Transverse colon (tissue), 4 donors: ENCODE measurements at regions not wholly inside any gene's neighbourhood (a gene's known extent, or its start where the extent isn't known, plus 50 kb on each side); places are given as distances from the start of the nearest gene placed in this dataset.
A peak's percentile ranks its signal among the peaks of the same experiment; 100 is the strongest.

Experiments used
- DNase-seq: peaks from one replicate; pipeline ENCODE4 v3.0.0-alpha.2; 2019
- H3K27ac ChIP-seq, 4 donors: fragments of 200-600 bp; sonication (generic); 2 replicates each; pipeline ENCODE4 v1.5.1; 2016 to 2018; ENCODE audit warnings: inconsistent platforms in 4 of 4
- H3K27me3 ChIP-seq: fragments of 200-600 bp; sonication (generic); 2 replicates; pipeline ENCODE4 v1.5.1; 2017; ENCODE audit warnings: inconsistent platforms
- H3K36me3 ChIP-seq, 4 donors: fragments of 200-600 bp; sonication (generic); 2 replicates each; pipeline ENCODE4 v1.5.1; 2017 to 2019; ENCODE audit warnings: inconsistent platforms in 4 of 4
- H3K4me1 ChIP-seq, 4 donors: fragments of 200-600 bp; sonication (generic); 2 replicates each; pipeline ENCODE4 v1.5.1; 2017 to 2020; ENCODE audit warnings: inconsistent platforms in 4 of 4
- H3K4me3 ChIP-seq, 4 donors: fragments of 200-600 bp; sonication (generic); 1 replicate in 1 of 4; 2 replicates in 3 of 4; pipeline versions ENCODE4 v1.5.1 to v1.6.1; 2017 to 2019; ENCODE audit warnings: inconsistent platforms in 4 of 4
- H3K9me3 ChIP-seq, 2 donors: fragments of 200-600 bp; sonication (generic); 2 replicates each; pipeline ENCODE4 v1.5.1; 2017 to 2019; ENCODE audit warnings: inconsistent platforms in 2 of 2
- EP300 ChIP-seq: sonication (generic); formaldehyde crosslinking; IDR thresholded peaks from one replicate; pipeline ENCODE4 v1.6.1; 2017; ENCODE audit warnings: antibody characterized with exemption, low read depth
- POLR2A ChIP-seq: fragments of 450-650 bp; IDR thresholded peaks from one replicate; pipeline ENCODE4 v1.6.1; 2016; ENCODE audit warnings: antibody characterized with exemption, mild to moderate bottlenecking, moderate library complexity
- POLR2AphosphoS5 ChIP-seq, 3 donors: sonication (generic); formaldehyde crosslinking; IDR thresholded peaks; one replicate each; pipeline ENCODE4 v1.6.1; 2016; ENCODE audit warnings: antibody characterized with exemption in 3 of 3
- WGBS, 2 donors: methylation state at CpG; one replicate each; pipeline ENCODE4 v1.1.5; 2018; ENCODE audit warnings: low coverage in 1 of 2; 5-methylcytosine and 5-hydroxymethylcytosine counted together
- in situ Hi-C, 4 donors: fragments of 200-750 bp; cut with MboI; loops; one replicate each; pipeline versions ENCODE4 v1.15.0 to v1.15.1; 2017; ENCODE audit warnings: low sequenced_read_pairs in 3 of 4, low pct_ligation_motif_present in 1 of 4, low pct_unique_long_range_greater_than_20kb in 1 of 4
- intact Hi-C: fragments of 100-400 bp; cut with DNase I; formaldehyde crosslinking; loops from one replicate; pipeline ENCODE4 v1.15.1; 2023; ENCODE audit warnings: low total_unique reads
- TF ChIP-seq, protein P1 (sequence below), 5 experiments: fragments of 200-600 bp in 3 of 5; fragments of 450-650 bp in 2 of 5; sonication (generic) in 3 of 5; IDR thresholded peaks; 1 replicate in 2 of 5; 2 replicates in 3 of 5; pipeline ENCODE4 v1.5.1; 2016 to 2017; ENCODE audit warnings: antibody characterized with exemption in 5 of 5, inconsistent platforms in 3 of 5, mild to moderate bottlenecking in 2 of 5, moderate library complexity in 1 of 5

DNA sequence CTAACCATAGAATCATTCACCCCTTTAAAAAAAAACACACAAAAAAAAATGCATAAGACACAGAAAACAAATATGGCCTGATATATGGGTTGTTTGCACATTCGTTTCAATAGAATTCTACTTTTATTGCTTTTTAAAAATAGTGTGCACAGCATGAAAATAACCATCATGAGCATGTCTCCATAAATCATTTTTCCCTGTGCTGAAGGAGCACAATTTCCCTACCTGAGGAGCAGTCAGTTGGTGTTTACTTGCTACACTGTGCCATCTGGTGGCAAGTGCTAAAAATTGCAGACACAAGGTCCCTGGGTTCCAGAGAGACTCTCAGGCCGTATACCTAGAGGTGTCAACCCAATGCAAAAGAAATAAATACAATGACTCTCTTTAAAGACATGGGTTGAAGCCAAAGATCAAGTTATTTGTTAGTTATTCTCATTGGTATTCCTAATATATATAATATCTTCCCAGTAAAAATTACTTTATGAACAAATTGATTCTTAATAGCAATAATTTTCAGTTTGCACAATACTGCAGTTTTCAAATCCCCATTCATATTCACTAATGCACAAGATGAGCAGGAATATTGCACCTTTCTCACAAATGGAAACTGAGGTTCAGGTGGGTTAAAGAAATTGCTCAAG, 551.4 kb downstream of the IQCM start:
- Histone ChIP-seq H3K9me3 (no peaks in the 10 kb centered on the region), H3K4me1 (no peaks in the 10 kb centered on the region), H3K27me3 (no peaks in the 10 kb centered on the region), H3K4me3 (no peak overlapping the region), H3K36me3 (no peaks in the 10 kb centered on the region), H3K27ac (no peak overlapping the region)
- no peak for TF ChIP-seq POLR2AphosphoS5 (IDR thresholded peaks at IDR 0.05)
- TF ChIP-seq, protein P1, sequence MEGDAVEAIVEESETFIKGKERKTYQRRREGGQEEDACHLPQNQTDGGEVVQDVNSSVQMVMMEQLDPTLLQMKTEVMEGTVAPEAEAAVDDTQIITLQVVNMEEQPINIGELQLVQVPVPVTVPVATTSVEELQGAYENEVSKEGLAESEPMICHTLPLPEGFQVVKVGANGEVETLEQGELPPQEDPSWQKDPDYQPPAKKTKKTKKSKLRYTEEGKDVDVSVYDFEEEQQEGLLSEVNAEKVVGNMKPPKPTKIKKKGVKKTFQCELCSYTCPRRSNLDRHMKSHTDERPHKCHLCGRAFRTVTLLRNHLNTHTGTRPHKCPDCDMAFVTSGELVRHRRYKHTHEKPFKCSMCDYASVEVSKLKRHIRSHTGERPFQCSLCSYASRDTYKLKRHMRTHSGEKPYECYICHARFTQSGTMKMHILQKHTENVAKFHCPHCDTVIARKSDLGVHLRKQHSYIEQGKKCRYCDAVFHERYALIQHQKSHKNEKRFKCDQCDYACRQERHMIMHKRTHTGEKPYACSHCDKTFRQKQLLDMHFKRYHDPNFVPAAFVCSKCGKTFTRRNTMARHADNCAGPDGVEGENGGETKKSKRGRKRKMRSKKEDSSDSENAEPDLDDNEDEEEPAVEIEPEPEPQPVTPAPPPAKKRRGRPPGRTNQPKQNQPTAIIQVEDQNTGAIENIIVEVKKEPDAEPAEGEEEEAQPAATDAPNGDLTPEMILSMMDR (IDR thresholded peaks at IDR 0.05), result peak; percentile 36 to 74 (median 60)
- in situ Hi-C loops, result no loop called here
- DNase-seq, result peak; percentile 30
- intact Hi-C loops, result no loop called here
- 41 to 55% methylated on average over 2 of the region's 2 CpGs for WGBS, 2 donors

DNA sequence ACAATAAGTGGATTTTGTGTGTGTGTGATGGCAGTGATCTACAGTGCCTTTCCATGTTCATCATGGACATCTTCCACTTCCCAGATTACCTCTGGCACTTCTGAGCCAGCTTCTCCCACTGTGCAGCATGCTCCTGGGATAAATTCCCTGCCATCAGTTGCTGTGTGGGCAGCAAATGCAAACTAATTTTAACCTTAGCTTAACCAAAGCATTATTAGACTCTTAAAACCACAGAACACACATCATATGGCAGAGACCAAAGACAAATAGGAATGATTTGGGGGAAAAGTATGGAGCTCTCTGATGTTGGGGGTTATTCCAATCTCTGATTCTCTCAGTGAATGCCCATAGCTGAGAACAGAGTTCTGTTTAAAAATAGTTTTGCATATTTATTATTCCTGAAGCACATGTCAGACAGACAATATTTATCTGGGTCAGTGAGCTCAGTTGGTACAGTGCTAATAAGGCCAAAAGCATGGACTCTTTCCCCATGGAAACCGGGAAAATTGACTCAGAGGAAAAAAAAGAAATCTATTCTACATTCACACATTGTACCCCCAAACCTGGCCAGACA, 567.4 kb downstream of the IQCM start:
- WGBS, 2 donors, result 75 to 88% methylated on average over 1 of the region's 1 CpG
- Histone ChIP-seq H3K9me3 (no peaks in the 10 kb centered on the region), H3K27me3 (no peaks in the 10 kb centered on the region), H3K36me3 (no peaks in the 10 kb centered on the region), H3K4me3 (no peak overlapping the region), H3K27ac (no peak overlapping the region), H3K4me1 (no peaks in the 10 kb centered on the region)
- DNase-seq, result no peak
- in situ Hi-C loops, result no loop called here
- TF ChIP-seq POLR2A, result no peak
- no peak for TF ChIP-seq EP300
- TF ChIP-seq POLR2AphosphoS5 (IDR thresholded peaks at IDR 0.05), result no peak
- TF ChIP-seq, protein P1 (IDR thresholded peaks at IDR 0.05), result no peak
- intact Hi-C loops, result no loop called here

DNA sequence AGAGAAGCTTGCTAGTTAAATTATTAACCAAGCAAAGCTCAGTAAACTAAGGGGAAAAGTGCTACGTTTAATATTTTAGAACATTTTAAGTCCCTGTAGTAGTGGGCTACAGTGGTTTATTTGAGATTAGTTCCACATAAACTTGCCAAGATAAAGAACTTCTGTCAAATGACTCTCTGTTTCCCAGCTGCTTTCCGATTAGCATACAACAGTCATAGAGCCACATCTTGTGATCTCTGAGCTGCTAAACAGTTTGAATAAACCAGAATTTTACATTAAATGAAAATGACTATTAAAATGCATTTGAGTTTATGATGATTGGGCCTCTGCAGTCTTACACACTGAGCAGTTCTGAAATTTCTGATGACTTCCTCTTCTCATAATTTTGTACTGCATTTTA, 568.5 kb downstream of the IQCM start:
- 37 to 46% methylated on average over 2 of the region's 2 CpGs for WGBS, 2 donors
- Histone ChIP-seq H3K36me3 (no peaks in the 10 kb centered on the region), H3K27me3 (no peaks in the 10 kb centered on the region), H3K4me1 (no peaks in the 10 kb centered on the region), H3K9me3 (no peaks in the 10 kb centered on the region), H3K27ac (no peak overlapping the region), H3K4me3 (no peak overlapping the region)
- no peak for TF ChIP-seq POLR2AphosphoS5 (IDR thresholded peaks at IDR 0.05)
- TF ChIP-seq EP300, result no peak
- no peak for TF ChIP-seq POLR2A
- TF ChIP-seq, protein P1 (IDR thresholded peaks at IDR 0.05), result no peak
- in situ Hi-C loops (no loop called here), intact Hi-C loops (no loop called here)
- no peak for DNase-seq

DNA sequence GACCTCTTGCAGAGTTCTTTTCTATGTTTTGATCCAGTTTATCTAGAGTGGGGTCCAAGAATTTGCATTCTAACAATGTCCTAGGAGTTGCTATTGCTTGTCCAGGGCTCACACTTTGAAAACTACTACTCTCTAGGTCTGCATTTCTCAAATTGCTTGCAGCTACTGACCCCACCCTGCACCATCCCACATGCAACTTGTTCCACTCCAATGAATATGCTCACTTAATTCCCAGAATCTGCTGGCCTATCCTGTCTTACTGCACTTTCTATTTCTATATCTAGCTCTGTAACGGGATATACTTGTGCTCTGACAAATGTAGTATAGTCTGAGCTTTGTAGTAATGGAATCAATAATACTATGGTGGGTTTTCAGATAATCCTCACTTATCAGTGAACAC, 570.3 kb downstream of the IQCM start:
- in situ Hi-C loops, result no loop called here
- 71 to 86% methylated on average over 1 of the region's 1 CpG for WGBS, 2 donors
- Histone ChIP-seq H3K27ac (no peak overlapping the region), H3K4me1 (no peaks in the 10 kb centered on the region), H3K27me3 (no peaks in the 10 kb centered on the region), H3K9me3 (no peaks in the 10 kb centered on the region), H3K4me3 (no peak overlapping the region), H3K36me3 (no peaks in the 10 kb centered on the region)
- TF ChIP-seq EP300 (no peak), POLR2AphosphoS5 (IDR thresholded peaks at IDR 0.05) (no peak), POLR2A (no peak)
- TF ChIP-seq, protein P1 (IDR thresholded peaks at IDR 0.05), result no peak
- intact Hi-C loops, result no loop called here
- DNase-seq, result no peak
